ENCODE measurements at regions not wholly inside any gene's neighbourhood (a gene's known extent, or its start where the extent isn't known, plus 50 kb on each side); places are given as distances from the start of the nearest gene placed in this dataset.
A peak's percentile ranks its signal among the peaks of the same experiment; 100 is the strongest.

DNA sequence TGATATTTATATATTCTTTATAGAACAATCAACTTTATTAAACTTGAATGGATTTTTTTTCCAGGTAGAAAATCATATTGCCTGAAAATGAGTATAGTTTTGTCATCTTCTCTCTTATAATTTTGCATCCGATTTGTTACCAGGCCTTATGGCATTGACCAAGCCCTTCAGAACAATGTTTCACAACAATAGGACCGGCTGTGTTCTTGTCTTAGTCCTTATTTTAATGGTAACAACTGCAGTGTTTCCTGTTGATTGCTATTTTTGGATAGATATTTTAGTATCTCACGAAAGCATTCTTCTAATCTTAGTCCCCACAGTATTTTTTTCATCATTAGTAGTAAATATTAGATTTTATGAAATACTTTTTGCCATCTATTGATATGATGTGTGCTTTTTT lies 88.1 kb upstream of the ANKRD34C start:
- Histone ChIP-seq H3K9me3 (ENCODE audit: low read length) (no peaks in the 10 kb centered on the region), H3K27ac (ENCODE audit: low read length) (no peak overlapping the region), H3F3A (ENCODE audit: insufficient read depth, low read length, poor library complexity, severe bottlenecking) (no peaks in the 10 kb centered on the region), H3K4me3 (ENCODE audit: low read length) (no peak overlapping the region), H3K9me2 (ENCODE audit: insufficient read depth, low read length) (no peaks in the 10 kb centered on the region), H4K20me1 (ENCODE audit: insufficient read depth) (no peaks in the 10 kb centered on the region), H3K4me2 (ENCODE audit: low read length) (no peak overlapping the region), H2AFZ (ENCODE audit: low read depth, low read length) (no peak overlapping the region), H3K9ac (ENCODE audit: low read length) (no peak overlapping the region), H3K36me3 (ENCODE audit: insufficient read depth, low read length) (no peaks in the 10 kb centered on the region), H3K79me2 (replicated peaks; ENCODE audit: insufficient read depth, low read length) (no peaks in the 10 kb centered on the region), H3K27me3 (ENCODE audit: insufficient read depth, low read depth, low read length) (no peaks in the 10 kb centered on the region)
- TF ChIP-seq RAD21 (conservative IDR thresholded peaks at IDR 0.05) (no peak), POLR2AphosphoS5 (IDR thresholded peaks at IDR 0.05) (no peak), EP300 (conservative IDR thresholded peaks at IDR 0.05; ENCODE audit: poor library complexity, severe bottlenecking) (no peak), TAF1 (IDR thresholded peaks at IDR 0.05; ENCODE audit: low read depth) (no peak), MXI1 (conservative IDR thresholded peaks at IDR 0.05; ENCODE audit: poor library complexity, severe bottlenecking) (no peak), SMC3 (conservative IDR thresholded peaks at IDR 0.05; ENCODE audit: poor library complexity) (no peak), EZH2 (IDR thresholded peaks at IDR 0.05; ENCODE audit: borderline replicate concordance, insufficient read depth, low read length, poor library complexity, severe bottlenecking) (no peak)
- TF ChIP-seq, protein P1, sequence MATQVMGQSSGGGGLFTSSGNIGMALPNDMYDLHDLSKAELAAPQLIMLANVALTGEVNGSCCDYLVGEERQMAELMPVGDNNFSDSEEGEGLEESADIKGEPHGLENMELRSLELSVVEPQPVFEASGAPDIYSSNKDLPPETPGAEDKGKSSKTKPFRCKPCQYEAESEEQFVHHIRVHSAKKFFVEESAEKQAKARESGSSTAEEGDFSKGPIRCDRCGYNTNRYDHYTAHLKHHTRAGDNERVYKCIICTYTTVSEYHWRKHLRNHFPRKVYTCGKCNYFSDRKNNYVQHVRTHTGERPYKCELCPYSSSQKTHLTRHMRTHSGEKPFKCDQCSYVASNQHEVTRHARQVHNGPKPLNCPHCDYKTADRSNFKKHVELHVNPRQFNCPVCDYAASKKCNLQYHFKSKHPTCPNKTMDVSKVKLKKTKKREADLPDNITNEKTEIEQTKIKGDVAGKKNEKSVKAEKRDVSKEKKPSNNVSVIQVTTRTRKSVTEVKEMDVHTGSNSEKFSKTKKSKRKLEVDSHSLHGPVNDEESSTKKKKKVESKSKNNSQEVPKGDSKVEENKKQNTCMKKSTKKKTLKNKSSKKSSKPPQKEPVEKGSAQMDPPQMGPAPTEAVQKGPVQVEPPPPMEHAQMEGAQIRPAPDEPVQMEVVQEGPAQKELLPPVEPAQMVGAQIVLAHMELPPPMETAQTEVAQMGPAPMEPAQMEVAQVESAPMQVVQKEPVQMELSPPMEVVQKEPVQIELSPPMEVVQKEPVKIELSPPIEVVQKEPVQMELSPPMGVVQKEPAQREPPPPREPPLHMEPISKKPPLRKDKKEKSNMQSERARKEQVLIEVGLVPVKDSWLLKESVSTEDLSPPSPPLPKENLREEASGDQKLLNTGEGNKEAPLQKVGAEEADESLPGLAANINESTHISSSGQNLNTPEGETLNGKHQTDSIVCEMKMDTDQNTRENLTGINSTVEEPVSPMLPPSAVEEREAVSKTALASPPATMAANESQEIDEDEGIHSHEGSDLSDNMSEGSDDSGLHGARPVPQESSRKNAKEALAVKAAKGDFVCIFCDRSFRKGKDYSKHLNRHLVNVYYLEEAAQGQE (IDR thresholded peaks at IDR 0.05; ENCODE audit: borderline replicate concordance): no peak
- TF ChIP-seq, protein P2, sequence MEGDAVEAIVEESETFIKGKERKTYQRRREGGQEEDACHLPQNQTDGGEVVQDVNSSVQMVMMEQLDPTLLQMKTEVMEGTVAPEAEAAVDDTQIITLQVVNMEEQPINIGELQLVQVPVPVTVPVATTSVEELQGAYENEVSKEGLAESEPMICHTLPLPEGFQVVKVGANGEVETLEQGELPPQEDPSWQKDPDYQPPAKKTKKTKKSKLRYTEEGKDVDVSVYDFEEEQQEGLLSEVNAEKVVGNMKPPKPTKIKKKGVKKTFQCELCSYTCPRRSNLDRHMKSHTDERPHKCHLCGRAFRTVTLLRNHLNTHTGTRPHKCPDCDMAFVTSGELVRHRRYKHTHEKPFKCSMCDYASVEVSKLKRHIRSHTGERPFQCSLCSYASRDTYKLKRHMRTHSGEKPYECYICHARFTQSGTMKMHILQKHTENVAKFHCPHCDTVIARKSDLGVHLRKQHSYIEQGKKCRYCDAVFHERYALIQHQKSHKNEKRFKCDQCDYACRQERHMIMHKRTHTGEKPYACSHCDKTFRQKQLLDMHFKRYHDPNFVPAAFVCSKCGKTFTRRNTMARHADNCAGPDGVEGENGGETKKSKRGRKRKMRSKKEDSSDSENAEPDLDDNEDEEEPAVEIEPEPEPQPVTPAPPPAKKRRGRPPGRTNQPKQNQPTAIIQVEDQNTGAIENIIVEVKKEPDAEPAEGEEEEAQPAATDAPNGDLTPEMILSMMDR (IDR thresholded peaks at IDR 0.05; ENCODE audit: poor library complexity, severe bottlenecking): no peak

DNA sequence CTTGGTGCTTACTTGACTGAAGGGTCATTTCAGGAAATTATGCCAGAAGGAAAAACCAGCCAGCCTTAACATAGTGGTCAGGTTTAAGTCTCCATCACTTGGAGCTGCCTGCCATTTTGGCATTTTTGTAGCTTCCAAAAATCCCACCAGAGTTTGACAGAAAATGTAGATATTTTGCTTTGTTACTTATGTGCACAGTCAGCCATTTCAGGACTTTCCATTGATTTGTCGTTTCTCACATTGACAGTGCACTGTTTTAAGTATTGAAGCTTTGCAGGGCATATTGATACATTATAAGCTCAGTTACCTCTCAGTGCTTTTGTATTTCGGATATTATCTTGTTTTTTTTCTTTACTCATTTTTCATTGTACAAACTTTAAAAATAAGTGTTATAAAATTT lies 89.0 kb upstream of the ANKRD34C start:
- H3K9me3 ChIP-seq (ENCODE audit: low read length): no peaks in the 10 kb centered on the region
- H3F3A ChIP-seq (ENCODE audit: insufficient read depth, low read length, poor library complexity, severe bottlenecking): no peaks in the 10 kb centered on the region
- no peaks in the 10 kb centered on the region for H3K27me3 ChIP-seq (ENCODE audit: insufficient read depth, low read depth, low read length)
- peak overlapping the region; percentile 38 for H3K27ac ChIP-seq (ENCODE audit: low read length)
- no peak overlapping the region for H2AFZ ChIP-seq (ENCODE audit: low read depth, low read length)
- TF ChIP-seq, protein P1 (IDR thresholded peaks at IDR 0.05; ENCODE audit: borderline replicate concordance): no peak
- TF ChIP-seq MXI1 (conservative IDR thresholded peaks at IDR 0.05; ENCODE audit: poor library complexity, severe bottlenecking) (no peak), POLR2AphosphoS5 (IDR thresholded peaks at IDR 0.05) (no peak), EZH2 (IDR thresholded peaks at IDR 0.05; ENCODE audit: borderline replicate concordance, insufficient read depth, low read length, poor library complexity, severe bottlenecking) (no peak), TAF1 (IDR thresholded peaks at IDR 0.05; ENCODE audit: low read depth) (no peak), RAD21 (conservative IDR thresholded peaks at IDR 0.05) (no peak), SMC3 (conservative IDR thresholded peaks at IDR 0.05; ENCODE audit: poor library complexity) (no peak), EP300 (conservative IDR thresholded peaks at IDR 0.05; ENCODE audit: poor library complexity, severe bottlenecking) (no peak)
- TF ChIP-seq, protein P2 (IDR thresholded peaks at IDR 0.05; ENCODE audit: poor library complexity, severe bottlenecking): no peak
- no peak overlapping the region for H3K4me2 ChIP-seq (ENCODE audit: low read length)
- H3K9ac ChIP-seq (ENCODE audit: low read length): no peak overlapping the region
- H3K79me2 ChIP-seq (replicated peaks; ENCODE audit: insufficient read depth, low read length): no peaks in the 10 kb centered on the region
- no peak overlapping the region for H3K4me3 ChIP-seq (ENCODE audit: low read length)
- H4K20me1 ChIP-seq (ENCODE audit: insufficient read depth): no peaks in the 10 kb centered on the region
- no peaks in the 10 kb centered on the region for H3K36me3 ChIP-seq (ENCODE audit: insufficient read depth, low read length)
- no peaks in the 10 kb centered on the region for H3K9me2 ChIP-seq (ENCODE audit: insufficient read depth, low read length)

All from neural cell (in vitro differentiated cells).